KOPT-K1 (cell line): ENCODE measurements at regions not wholly inside any gene's neighbourhood (a gene's known extent, or its start where the extent isn't known, plus 50 kb on each side); places are given as distances from the start of the nearest gene placed in this dataset.
A peak's percentile ranks its signal among the peaks of the same experiment; 100 is the strongest.
"Not testable (repeated sequence)": the region's sequence is repeated elsewhere in the genome, so short reads cannot be mapped to it uniquely, and the experiment has no call there.

Experiments
- H3K27ac ChIP-seq: fragments of 200-600 bp; sonication (generic); 2 replicates; pipeline ENCODE4 v1.5.1; 2016; ENCODE audit warnings: antibody characterized with exemption, mild to moderate bottlenecking, low read depth, low read length; ENCODE audit not compliant: poor library complexity, severe bottlenecking
- H3K36me3 ChIP-seq: fragments of 200-600 bp; sonication (generic); 2 replicates; pipeline ENCODE4 v1.5.1; 2017; ENCODE audit warnings: antibody characterized with exemption, mild to moderate bottlenecking, low read length, moderate library complexity; ENCODE audit not compliant: insufficient read depth
- H3K9me3 ChIP-seq: fragments of 200-600 bp; sonication (generic); 2 replicates; pipeline ENCODE4 v1.5.1; 2017; ENCODE audit warnings: antibody characterized with exemption, low read length, mild to moderate bottlenecking; ENCODE audit not compliant: insufficient read depth, poor library complexity, severe bottlenecking

- Histone ChIP-seq H3K9me3 (no peaks in the 10 kb centered on the region), H3K27ac (no peak overlapping the region), H3K36me3 (no peaks in the 10 kb centered on the region)
These were observed 469.3 kb upstream of the CFAP20DC start for GRCh38 chr3:59519094-59519493.

DNA sequence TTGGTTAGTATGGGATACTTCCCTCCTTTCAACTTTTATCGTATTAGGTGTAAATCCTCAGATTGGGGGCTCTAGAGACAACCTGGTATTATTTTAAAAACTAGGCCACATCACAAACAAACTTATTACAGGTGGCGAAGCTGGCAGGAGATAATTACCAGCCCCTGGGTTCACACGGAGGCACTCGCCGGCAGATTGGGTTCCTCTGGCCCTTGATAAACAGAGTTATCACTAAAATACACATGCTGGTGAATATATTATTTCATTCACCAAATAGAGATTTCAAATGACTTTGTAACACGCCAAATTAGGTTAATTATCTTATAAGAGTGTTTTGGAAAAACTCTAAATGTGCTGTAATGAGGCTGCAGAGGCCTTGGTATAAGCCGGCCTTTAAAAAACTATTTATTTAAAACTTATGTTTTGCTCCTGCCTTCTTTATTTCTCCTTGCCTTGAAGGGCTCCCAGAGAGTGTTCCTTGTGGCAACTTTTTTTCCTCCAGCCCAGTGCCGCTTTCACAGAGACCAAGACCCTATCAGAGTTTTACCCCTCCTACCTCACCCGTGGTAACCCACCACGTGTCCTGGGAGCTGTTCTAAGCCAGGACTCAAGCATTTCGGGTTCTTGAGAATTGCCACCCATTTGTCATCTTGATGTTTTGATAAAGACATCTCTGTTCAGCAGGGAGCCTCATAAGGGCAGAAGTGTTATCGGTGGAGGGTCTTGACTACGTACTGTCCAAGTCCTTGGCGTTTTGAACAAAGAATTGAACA lies 468.6 kb upstream of the CFAP20DC start:
- H3K36me3 ChIP-seq = no peaks in the 10 kb centered on the region
- no peaks in the 10 kb centered on the region for H3K9me3 ChIP-seq
- H3K27ac ChIP-seq = no peak overlapping the region

GRCh38 chr3:59517388-59517787 lies 467.6 kb upstream of the CFAP20DC start:
- Histone ChIP-seq H3K36me3 (no peaks in the 10 kb centered on the region), H3K27ac (no peak overlapping the region), H3K9me3 (no peaks in the 10 kb centered on the region)

DNA sequence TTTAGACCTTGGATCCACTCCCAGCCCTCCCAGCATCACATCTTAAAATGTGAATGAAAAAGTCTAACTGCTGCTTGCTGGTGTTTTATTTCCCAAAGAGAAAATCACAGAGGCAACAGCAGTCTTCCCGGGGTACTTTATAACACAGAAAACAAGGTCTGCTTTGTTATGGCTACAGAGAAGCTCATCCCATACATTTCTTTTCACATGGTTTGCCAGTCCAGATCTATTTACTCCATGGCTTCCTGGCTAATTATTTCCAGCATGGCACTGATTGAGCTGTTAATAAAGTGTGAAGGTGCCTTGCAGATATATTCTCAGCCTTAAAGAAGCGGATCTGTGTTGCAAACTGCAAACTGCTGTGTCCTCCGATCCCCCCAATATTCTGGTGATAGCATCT lies 466.1 kb upstream of the CFAP20DC start:
- Histone ChIP-seq H3K9me3 (no peaks in the 10 kb centered on the region), H3K27ac (peak overlapping the region; percentile 62), H3K36me3 (no peaks in the 10 kb centered on the region)

- H3K27ac ChIP-seq = peak overlapping the region; percentile 62
- H3K36me3 ChIP-seq = no peaks in the 10 kb centered on the region
- no peaks in the 10 kb centered on the region for H3K9me3 ChIP-seq
These were observed 465.1 kb upstream of the CFAP20DC start for GRCh38 chr3:59514865-59515482.

DNA sequence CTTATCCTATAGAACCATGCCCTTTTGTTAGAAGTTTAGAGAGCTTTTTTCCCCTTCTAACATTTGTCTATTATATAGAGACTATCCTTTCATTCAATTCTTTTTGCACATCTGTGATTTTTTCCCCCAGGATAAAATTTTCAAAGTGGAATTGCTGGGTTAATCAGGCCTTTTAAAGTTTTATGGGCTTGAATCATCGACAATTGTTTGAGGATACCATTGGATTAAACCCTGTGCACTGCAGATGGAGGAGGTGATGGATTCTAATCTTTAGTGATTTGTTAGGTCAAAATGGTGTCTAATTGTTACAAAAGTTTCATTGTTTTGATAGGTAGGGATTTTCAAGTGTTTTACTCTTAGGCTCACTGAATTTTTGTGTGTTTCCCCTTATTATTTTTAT lies 463.7 kb upstream of the CFAP20DC start:
- H3K27ac ChIP-seq = no peak overlapping the region
- no peaks in the 10 kb centered on the region for H3K9me3 ChIP-seq

GRCh38 chr3:59512066-59512465 lies 462.2 kb upstream of the CFAP20DC start:
- no peak overlapping the region for H3K27ac ChIP-seq
- no peaks in the 10 kb centered on the region for H3K36me3 ChIP-seq
- no peaks in the 10 kb centered on the region for H3K9me3 ChIP-seq

More for the DNA sequence above, 463.7 kb upstream of the CFAP20DC start:
- no peaks in the 10 kb centered on the region for H3K36me3 ChIP-seq

GRCh38 chr3:59510576-59510975 lies 460.8 kb upstream of the CFAP20DC start:
- H3K27ac ChIP-seq = no peak overlapping the region

DNA sequence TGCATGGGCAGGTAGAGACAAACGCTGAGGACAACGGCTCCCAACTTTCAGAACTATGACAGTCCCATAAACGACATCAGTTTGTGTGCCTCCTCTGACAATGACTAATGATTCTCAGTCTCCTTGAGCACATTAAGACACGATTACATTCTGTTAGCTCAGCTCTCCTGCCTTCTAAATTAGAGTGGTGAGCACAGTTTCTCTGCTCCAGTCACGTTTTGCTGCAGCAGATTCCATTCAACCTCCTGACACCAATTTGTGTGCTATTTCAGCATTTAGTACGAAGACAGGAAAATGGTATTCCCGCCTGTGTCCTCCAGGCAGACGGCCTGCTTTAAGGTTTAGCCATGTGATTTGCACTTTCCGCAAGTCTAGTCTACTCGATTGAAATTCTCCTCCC lies 458.4 kb upstream of the CFAP20DC start:
- Histone ChIP-seq H3K9me3 (no peaks in the 10 kb centered on the region), H3K36me3 (no peaks in the 10 kb centered on the region), H3K27ac (no peak overlapping the region)

More at GRCh38 chr3:59510576-59510975, 460.8 kb upstream of the CFAP20DC start:
- no peaks in the 10 kb centered on the region for H3K9me3 ChIP-seq
- no peaks in the 10 kb centered on the region for H3K36me3 ChIP-seq

GRCh38 chr3:59506191-59506590 lies 456.4 kb upstream of the CFAP20DC start:
- H3K36me3 ChIP-seq = no peaks in the 10 kb centered on the region
- no peaks in the 10 kb centered on the region for H3K9me3 ChIP-seq
- no peak overlapping the region for H3K27ac ChIP-seq

DNA sequence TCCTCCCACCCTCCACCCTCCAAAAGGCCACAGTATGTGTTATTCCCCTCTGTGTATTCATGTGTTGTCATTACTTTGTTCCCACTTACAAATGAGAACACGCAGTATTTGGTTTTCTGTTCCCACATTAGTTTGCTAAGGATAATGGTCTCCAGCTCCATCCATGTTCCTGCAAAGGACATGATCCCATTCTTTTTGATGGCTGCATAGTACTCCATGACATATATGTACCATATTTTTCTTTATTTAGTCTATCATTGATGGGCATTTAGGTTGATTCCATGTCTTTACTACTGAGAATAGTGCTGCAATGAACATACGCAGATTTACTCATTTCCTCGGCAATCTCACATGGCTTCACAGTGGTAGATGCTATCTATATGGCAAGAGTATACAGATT lies 453.6 kb upstream of the CFAP20DC start:
- no peaks in the 10 kb centered on the region for H3K36me3 ChIP-seq
- H3K9me3 ChIP-seq = no peaks in the 10 kb centered on the region
- H3K27ac ChIP-seq = no peak overlapping the region

DNA sequence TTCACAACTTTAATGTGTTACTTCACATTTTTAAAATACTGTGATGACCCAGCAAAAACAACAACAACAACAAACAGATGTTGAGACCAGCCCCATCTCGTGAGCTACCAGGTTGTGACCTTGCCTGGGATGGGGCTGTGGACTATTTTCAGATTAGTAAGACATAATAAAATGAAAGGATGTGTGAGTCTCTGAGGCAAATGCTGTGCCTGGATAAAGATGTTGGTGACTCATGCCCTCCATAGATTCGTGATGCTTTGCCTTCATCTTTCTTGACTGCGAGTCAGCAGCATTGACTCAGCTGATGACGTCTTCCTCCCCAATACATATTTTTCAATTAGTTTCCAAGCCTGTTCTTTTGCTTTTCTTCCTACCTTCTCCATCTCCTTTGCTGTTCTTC lies 453.0 kb upstream of the CFAP20DC start:
- H3K9me3 ChIP-seq = no peaks in the 10 kb centered on the region
- H3K36me3 ChIP-seq = no peaks in the 10 kb centered on the region
- no peak overlapping the region for H3K27ac ChIP-seq

GRCh38 chr3:59499954-59500353 lies 450.1 kb upstream of the CFAP20DC start:
- Histone ChIP-seq H3K9me3 (no peaks in the 10 kb centered on the region), H3K27ac (no peak overlapping the region), H3K36me3 (no peaks in the 10 kb centered on the region)

DNA sequence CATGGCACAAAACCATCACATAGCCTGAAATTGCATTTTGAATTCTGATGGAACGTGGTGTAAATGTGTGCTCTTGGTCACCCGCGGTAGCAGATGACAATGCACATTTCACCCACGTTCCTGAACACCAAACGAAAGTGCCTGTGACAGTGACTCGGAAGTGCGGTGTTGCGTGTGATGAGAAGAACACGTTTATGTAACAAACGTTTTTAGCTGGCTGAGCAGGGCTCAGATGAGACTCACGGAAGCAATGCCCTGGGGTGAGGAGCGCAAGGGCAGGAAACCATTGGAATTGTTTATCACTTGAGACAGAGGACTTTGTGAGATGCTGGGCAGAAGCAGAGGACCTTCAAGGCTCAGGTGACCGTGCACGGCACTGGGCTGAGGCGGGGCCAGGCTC lies 449.2 kb upstream of the CFAP20DC start:
- Histone ChIP-seq H3K27ac (no peak overlapping the region), H3K9me3 (no peaks in the 10 kb centered on the region), H3K36me3 (no peaks in the 10 kb centered on the region)

DNA sequence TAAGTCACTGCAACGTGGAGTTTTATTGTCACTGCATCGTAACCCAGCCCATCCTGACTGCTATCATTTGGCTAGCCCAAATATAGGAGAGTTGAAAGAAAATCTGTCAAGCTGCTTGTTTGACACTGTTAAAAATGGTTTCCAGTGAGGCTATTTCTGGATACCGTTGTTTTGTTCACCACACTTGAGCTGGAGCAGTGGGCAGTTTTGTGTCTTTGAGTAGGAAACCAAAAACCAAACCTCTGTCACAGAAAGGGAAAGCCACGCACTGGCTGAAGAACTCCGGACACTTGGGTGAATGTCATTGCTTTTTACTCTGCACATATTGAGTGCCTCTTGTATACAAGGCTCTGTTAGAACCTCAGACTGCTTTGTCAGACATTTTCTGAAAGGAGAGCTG lies 446.4 kb upstream of the CFAP20DC start:
- no peaks in the 10 kb centered on the region for H3K9me3 ChIP-seq

GRCh38 chr3:59494969-59495368 lies 445.1 kb upstream of the CFAP20DC start:
- not testable (repeated sequence) for H3K27ac ChIP-seq, H3K9me3 ChIP-seq, H3K36me3 ChIP-seq

More for the DNA sequence above, 446.4 kb upstream of the CFAP20DC start:
- Histone ChIP-seq H3K36me3 (no peaks in the 10 kb centered on the region), H3K27ac (no peak overlapping the region)
